Mesendoderm (in vitro differentiated cells): ENCODE measurements at regions not wholly inside any gene's neighbourhood (a gene's known extent, or its start where the extent isn't known, plus 50 kb on each side); places are given as distances from the start of the nearest gene placed in this dataset.

Experiments used
- DNase-seq: peaks from one replicate; pipeline ENCODE4 v3.0.0; 2013
- H2AK5ac ChIP-seq: 2 replicates; pipeline ENCODE4 v1.6.1; 2013; ENCODE audit warnings: low read length, inconsistent platforms
- H2BK120ac ChIP-seq: 2 replicates; pipeline ENCODE4 v1.6.1; 2013; ENCODE audit warnings: low read depth, mild to moderate bottlenecking, low read length, moderate library complexity, mixed read lengths
- H2BK15ac ChIP-seq: replicated peaks from 2 replicates; pipeline ENCODE4 v1.6.1; 2013; ENCODE audit warnings: low read depth, mild to moderate bottlenecking, moderate library complexity
- H2BK5ac ChIP-seq: 2 replicates; pipeline ENCODE4 v1.6.1; 2013; ENCODE audit warnings: low read length, inconsistent platforms
- H3K18ac ChIP-seq: 2 replicates; pipeline ENCODE4 v1.6.1; 2013; ENCODE audit warnings: mild to moderate bottlenecking, low read length, mixed read lengths
- H3K23ac ChIP-seq: one replicate; pipeline ENCODE4 v1.6.1; 2013; ENCODE audit warnings: low read length
- H3K27ac ChIP-seq: 2 replicates; pipeline ENCODE4 v1.5.1; 2013; ENCODE audit warnings: low read depth, mild to moderate bottlenecking, inconsistent platforms, low read length, moderate library complexity
- H3K27me3 ChIP-seq: 2 replicates; pipeline ENCODE4 v1.6.1; 2013; ENCODE audit warnings: low read length, control low read depth, mild to moderate bottlenecking, inconsistent platforms; ENCODE audit not compliant: insufficient read depth, poor library complexity
- H3K36me3 ChIP-seq: 2 replicates; pipeline ENCODE4 v1.6.1; 2013; ENCODE audit warnings: low read length, inconsistent platforms; ENCODE audit not compliant: control insufficient read depth, insufficient read depth
- H3K4ac ChIP-seq: one replicate; pipeline ENCODE4 v1.6.1; 2013; ENCODE audit warnings: low read depth, mild to moderate bottlenecking, low read length, moderate library complexity
- H3K4me1 ChIP-seq: 2 replicates; pipeline ENCODE4 v1.6.1; 2013; ENCODE audit warnings: low read depth, low read length, inconsistent platforms; ENCODE audit not compliant: control insufficient read depth
- H3K4me2 ChIP-seq: 2 replicates; pipeline ENCODE4 v1.6.1; 2013; ENCODE audit warnings: low read length
- H3K4me3 ChIP-seq: 2 replicates; pipeline ENCODE4 v1.5.1; 2013; ENCODE audit warnings: mild to moderate bottlenecking, low read length
- H3K56ac ChIP-seq: one replicate; pipeline ENCODE4 v1.6.1; 2013; ENCODE audit warnings: low read length
- H3K79me1 ChIP-seq: 2 replicates; pipeline ENCODE4 v1.6.1; 2013; ENCODE audit warnings: low read length, inconsistent platforms
- H3K79me2 ChIP-seq: 2 replicates; pipeline ENCODE4 v1.6.1; 2013; ENCODE audit warnings: mild to moderate bottlenecking, low read length; ENCODE audit not compliant: control insufficient read depth, insufficient read depth
- H3K9ac ChIP-seq: 2 replicates; pipeline ENCODE4 v1.6.1; 2013; ENCODE audit warnings: low read length, inconsistent platforms
- H4K5ac ChIP-seq: one replicate; pipeline ENCODE4 v1.6.1; 2013; ENCODE audit warnings: low read length
- H4K8ac ChIP-seq: one replicate; pipeline ENCODE4 v1.6.1; 2013; ENCODE audit warnings: low read depth, mild to moderate bottlenecking, control low read depth, low read length, moderate library complexity
- WGBS: extraction: QIAGEN DNeasy Blood & Tissue Kit; methylation state at CpG from one replicate; pipeline ENCODE4 v1.1.7; 2013; ENCODE audit warnings: low lambda C conversion rate, missing lambda C conversion rate; ENCODE audit not compliant: insufficient coverage; ENCODE audit errors: extremely low coverage; 5-methylcytosine and 5-hydroxymethylcytosine counted together

DNA sequence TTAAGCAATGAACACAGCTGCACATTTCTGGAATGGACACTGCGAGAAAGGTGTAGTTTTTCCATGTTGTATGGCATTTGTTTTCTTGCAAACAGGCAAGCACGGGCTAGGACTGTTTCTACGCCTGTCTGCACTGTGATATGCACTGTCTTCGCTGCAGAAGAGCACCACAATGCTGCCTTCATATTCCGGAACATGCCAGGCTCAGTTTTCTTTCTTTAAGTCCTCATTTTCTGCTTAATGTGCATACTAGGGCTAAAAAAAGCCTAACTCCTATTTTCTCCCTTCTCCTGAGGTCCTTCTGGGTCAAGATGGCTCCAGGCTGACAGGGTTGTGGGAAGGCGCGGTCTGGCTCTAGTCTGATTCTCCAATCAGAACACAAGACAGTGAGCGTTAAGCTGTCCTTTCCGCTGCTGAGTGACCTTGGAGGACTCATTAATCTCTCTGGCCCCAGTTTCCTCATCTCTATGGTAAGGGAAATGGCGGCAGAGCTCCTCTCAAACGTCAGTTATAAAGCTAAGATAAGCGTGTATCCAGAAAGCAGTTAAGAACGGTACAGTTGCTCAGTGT is 379.9 kb downstream of the C6orf118 start:
- H3K4ac ChIP-seq: no peak overlapping the region
- WGBS: no CpG with 5 or more reads among the region's 13 CpGs

DNA sequence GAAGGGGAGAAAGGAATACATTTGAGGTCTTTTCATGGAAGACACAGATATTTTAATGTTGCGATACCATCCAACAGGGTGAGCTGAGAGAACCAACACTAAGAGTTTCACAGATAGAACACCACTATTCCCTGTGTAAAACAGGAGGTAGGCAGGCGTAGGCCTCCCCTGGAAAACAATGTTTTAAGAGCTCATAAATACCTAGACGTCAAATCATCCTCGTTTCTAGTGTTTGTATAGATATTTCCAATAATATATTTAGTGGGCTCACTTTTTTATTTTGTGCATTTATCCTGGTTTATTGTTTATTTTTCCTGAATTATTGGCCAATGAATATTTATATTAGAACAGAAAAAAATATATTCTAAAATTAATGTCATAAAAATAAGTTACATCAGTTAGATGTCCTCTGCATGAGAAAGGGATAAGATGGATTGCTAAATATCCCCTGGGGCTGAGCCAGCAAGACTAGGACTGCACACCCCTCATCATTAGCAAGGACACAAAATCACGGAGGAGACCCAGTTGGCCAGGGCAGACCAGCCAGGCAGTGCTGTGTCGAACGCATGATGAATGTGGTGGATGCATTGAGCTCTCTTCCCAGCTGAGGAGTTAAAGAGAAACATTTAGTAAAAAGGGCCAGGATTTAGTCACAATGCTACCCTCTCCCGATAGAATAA is 380.5 kb downstream of the C6orf118 start:
- H3K4me3 ChIP-seq: no peak overlapping the region
- H3K4me2 ChIP-seq: no peak overlapping the region
- no peak overlapping the region for H4K8ac ChIP-seq
- no peak overlapping the region for H3K18ac ChIP-seq
- H3K36me3 ChIP-seq: no peaks in the 10 kb centered on the region
- H4K5ac ChIP-seq: no peak overlapping the region
- H3K56ac ChIP-seq: no peak overlapping the region
- H2AK5ac ChIP-seq: no peak overlapping the region
- no peak overlapping the region for H2BK5ac ChIP-seq
- H3K4me1 ChIP-seq: no peaks in the 10 kb centered on the region
- no peak overlapping the region for H2BK120ac ChIP-seq
- no peak overlapping the region for H2BK15ac ChIP-seq
- H3K79me2 ChIP-seq: no peaks in the 10 kb centered on the region
- H3K9ac ChIP-seq: no peak overlapping the region
- H3K79me1 ChIP-seq: no peaks in the 10 kb centered on the region
- no CpG with 5 or more reads among the region's 8 CpGs for WGBS
- DNase-seq: no peak
- H3K27me3 ChIP-seq: no peaks in the 10 kb centered on the region
- H3K27ac ChIP-seq: no peak overlapping the region
- H3K4ac ChIP-seq: no peak overlapping the region
- H3K23ac ChIP-seq: no peak overlapping the region

More for the DNA sequence above, 379.9 kb downstream of the C6orf118 start:
- Histone ChIP-seq H3K27me3 (no peaks in the 10 kb centered on the region), H3K27ac (no peak overlapping the region), H3K18ac (no peak overlapping the region), H3K79me2 (no peaks in the 10 kb centered on the region), H3K4me3 (no peak overlapping the region), H3K4me2 (no peak overlapping the region), H3K56ac (no peak overlapping the region), H2BK5ac (no peak overlapping the region), H4K8ac (no peak overlapping the region), H3K36me3 (no peaks in the 10 kb centered on the region), H3K79me1 (no peaks in the 10 kb centered on the region), H2BK15ac (no peak overlapping the region), H3K9ac (no peak overlapping the region), H2AK5ac (no peak overlapping the region), H3K23ac (no peak overlapping the region), H4K5ac (no peak overlapping the region), H3K4me1 (no peaks in the 10 kb centered on the region), H2BK120ac (no peak overlapping the region)
- no peak for DNase-seq

DNA sequence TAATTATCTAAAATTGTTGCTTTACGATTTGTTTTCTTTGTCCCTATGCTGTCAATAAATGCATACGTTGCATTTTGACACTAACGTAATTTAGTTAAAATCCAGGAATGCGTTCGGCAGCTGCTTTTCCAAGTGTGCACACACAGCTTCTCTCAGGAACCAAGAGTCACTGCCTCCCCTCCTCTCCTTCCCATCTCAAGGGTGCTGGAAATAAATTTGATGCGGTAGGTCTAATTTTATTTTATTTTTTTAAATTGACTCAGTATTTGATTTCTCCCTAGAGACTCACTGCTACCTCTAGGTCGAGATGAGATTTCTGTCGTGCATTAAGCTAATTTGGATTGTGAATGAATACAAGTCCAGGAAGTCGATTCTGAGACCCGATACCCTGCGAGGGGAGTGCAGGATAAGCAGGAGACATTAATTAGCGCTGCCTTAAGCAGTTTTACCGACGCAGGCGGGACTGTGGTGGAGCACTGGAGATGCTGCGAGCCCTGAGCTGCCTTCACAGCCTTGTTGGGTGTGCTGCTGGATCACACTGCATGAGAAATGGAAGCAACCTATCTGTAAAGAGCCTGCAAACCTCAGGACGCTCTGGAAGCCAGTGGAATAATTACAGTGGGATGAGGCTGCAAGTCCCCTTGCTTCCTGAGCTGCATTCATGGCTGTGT is 381.2 kb downstream of the C6orf118 start:
- H3K56ac ChIP-seq: no peak overlapping the region
- no peaks in the 10 kb centered on the region for H3K79me1 ChIP-seq
- no peak overlapping the region for H3K18ac ChIP-seq
- DNase-seq: no peak
- H3K36me3 ChIP-seq: no peaks in the 10 kb centered on the region
- H3K23ac ChIP-seq: no peak overlapping the region
- no peak overlapping the region for H4K5ac ChIP-seq
- H4K8ac ChIP-seq: no peak overlapping the region
- H3K27ac ChIP-seq: no peak overlapping the region
- H3K4me1 ChIP-seq: no peaks in the 10 kb centered on the region
- no peak overlapping the region for H3K4me3 ChIP-seq
- H2AK5ac ChIP-seq: no peak overlapping the region
- H3K27me3 ChIP-seq: no peaks in the 10 kb centered on the region
- no peak overlapping the region for H3K4me2 ChIP-seq
- no peak overlapping the region for H3K4ac ChIP-seq
- H2BK15ac ChIP-seq: no peak overlapping the region
- WGBS: no CpG with 5 or more reads among the region's 17 CpGs
- no peak overlapping the region for H2BK5ac ChIP-seq
- no peaks in the 10 kb centered on the region for H3K79me2 ChIP-seq
- H2BK120ac ChIP-seq: no peak overlapping the region
- H3K9ac ChIP-seq: no peak overlapping the region

DNA sequence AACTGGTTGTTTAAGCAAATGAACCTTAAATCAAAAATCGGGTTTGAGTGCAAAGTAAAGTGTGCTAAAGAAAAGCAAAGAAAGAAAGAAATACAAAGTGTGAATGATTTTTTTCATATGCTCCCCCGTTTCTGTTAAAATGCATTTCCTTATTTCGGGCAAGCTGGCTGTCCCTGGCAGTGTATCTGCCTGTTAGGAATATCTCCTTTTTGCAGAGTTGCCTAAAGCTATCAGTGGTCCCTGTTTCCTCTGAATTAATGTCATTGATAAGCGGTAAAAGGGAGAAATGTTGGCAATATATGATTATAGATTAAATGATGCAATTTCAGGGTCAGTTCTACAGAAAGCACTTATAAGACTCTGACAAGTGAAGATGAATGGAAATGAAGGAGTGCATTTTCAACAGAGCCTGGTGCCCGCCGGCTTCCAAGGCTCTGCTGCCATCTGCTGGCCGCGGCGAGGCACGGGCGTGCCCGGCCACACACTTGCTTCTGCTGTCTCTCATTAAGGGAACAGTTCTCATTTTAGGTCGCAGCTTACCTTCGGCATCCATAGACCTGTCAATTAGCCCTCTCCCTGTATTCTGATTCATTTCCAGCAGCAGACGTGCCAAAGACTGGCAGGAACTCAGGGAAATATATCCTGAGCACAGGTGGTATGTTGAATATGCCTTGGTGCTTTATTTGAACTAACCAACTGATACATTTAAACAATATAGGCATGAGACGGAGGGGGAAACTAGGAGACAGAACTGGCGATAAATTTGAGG is 381.9 kb downstream of the C6orf118 start:
- Histone ChIP-seq H3K36me3 (no peaks in the 10 kb centered on the region), H3K27me3 (no peaks in the 10 kb centered on the region), H3K4ac (no peak overlapping the region), H3K18ac (no peak overlapping the region), H3K79me1 (no peaks in the 10 kb centered on the region), H3K27ac (no peak overlapping the region), H3K4me1 (no peaks in the 10 kb centered on the region), H2BK5ac (no peak overlapping the region), H3K9ac (no peak overlapping the region), H3K4me3 (no peak overlapping the region), H2BK15ac (no peak overlapping the region), H3K56ac (no peak overlapping the region), H3K4me2 (no peak overlapping the region), H3K79me2 (no peaks in the 10 kb centered on the region), H4K5ac (no peak overlapping the region), H3K23ac (no peak overlapping the region), H4K8ac (no peak overlapping the region), H2AK5ac (no peak overlapping the region), H2BK120ac (no peak overlapping the region)
- peak; percentile 61 for DNase-seq
- no CpG with 5 or more reads among the region's 17 CpGs for WGBS

DNA sequence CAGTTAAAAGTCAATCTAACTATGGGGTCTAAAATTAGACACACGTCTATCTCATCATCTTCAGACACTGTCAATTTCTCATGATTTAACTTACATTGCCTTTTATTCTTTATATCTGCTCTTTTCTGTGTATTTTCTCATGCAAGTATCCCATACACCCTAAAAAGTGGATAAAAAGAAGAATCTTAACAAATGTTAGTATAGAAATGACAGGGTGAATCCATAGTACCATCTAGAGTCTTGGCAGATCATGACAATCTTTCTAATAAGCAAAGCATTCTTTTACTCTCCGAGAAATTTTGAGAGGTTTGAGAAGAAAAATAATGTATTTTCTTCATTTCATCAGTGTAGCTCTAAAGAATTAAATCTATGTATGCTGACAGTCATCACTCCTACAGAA is 382.7 kb downstream of the C6orf118 start:
- Histone ChIP-seq H3K36me3 (no peaks in the 10 kb centered on the region), H2BK15ac (no peak overlapping the region), H3K56ac (no peak overlapping the region), H3K23ac (no peak overlapping the region), H3K27ac (no peak overlapping the region), H3K9ac (no peak overlapping the region), H3K4me2 (no peak overlapping the region), H3K4me1 (no peaks in the 10 kb centered on the region), H3K79me2 (no peaks in the 10 kb centered on the region), H4K8ac (no peak overlapping the region), H3K4me3 (no peak overlapping the region), H3K27me3 (no peaks in the 10 kb centered on the region), H2BK5ac (no peak overlapping the region), H4K5ac (no peak overlapping the region), H3K4ac (no peak overlapping the region), H3K79me1 (no peaks in the 10 kb centered on the region), H2AK5ac (no peak overlapping the region), H2BK120ac (no peak overlapping the region), H3K18ac (no peak overlapping the region)
- WGBS: no CpG with 5 or more reads among the region's 2 CpGs
- no peak for DNase-seq
